PC-9 (cell line): ENCODE measurements at regions not wholly inside any gene's neighbourhood (a gene's known extent, or its start where the extent isn't known, plus 50 kb on each side); places are given as distances from the start of the nearest gene placed in this dataset.

Experiments
- BruUV-seq: library from RNA; stranded (reverse); fragments of 400-500 nt; replicated peaks from 2 replicates; lab custom pipeline; 2021; lab: Mats Ljungman, UMichigan
- CTCF ChIA-PET: fragments of 300-600 bp; sonication (Branson Sonifier 250); formaldehyde crosslinking; loops from one replicate; lab custom pipeline; 2022; ENCODE audit warnings: antibody characterized with exemption; lab: Charles Lee
- POLR2A ChIA-PET: fragments of 300-600 bp; sonication (Branson Sonifier 250); formaldehyde crosslinking; loops from one replicate; lab custom pipeline; 2022; ENCODE audit warnings: antibody characterized with exemption; ENCODE audit not compliant: unreplicated experiment; lab: Charles Lee
- DNase-seq, 2 experiments: peaks; one replicate each; pipeline versions ENCODE4 v3.0.0 to v3.0.0-alpha.2; 2015 to 2022; ENCODE audit warnings: mixed read lengths in 1 of 2
- H2AFZ ChIP-seq: fragments of 200-600 bp; sonication (generic); 2 replicates; pipeline ENCODE4 v1.8.1; 2017; ENCODE audit warnings: antibody characterized with exemption
- H3F3A ChIP-seq: fragments of 200-600 bp; sonication (generic); 2 replicates; pipeline ENCODE4 v1.8.1; 2017; ENCODE audit warnings: antibody characterized with exemption, mild to moderate bottlenecking, low read depth; ENCODE audit not compliant: insufficient read depth
- H3K27ac ChIP-seq: fragments of 200-600 bp; sonication (generic); 2 replicates; pipeline ENCODE4 v1.6.1; 2016; ENCODE audit warnings: mixed run types
- H3K27me3 ChIP-seq: fragments of 200-600 bp; sonication (generic); 2 replicates; pipeline ENCODE4 v1.6.1; 2016; ENCODE audit warnings: low read depth, mixed run types; ENCODE audit not compliant: insufficient read depth
- H3K36me3 ChIP-seq: fragments of 200-600 bp; sonication (generic); 2 replicates; pipeline ENCODE4 v1.6.1; 2016; ENCODE audit warnings: low read depth, mixed run types
- H3K4me1 ChIP-seq: fragments of 200-600 bp; sonication (generic); replicated peaks from 2 replicates; pipeline ENCODE4 v1.6.1; 2016; ENCODE audit warnings: mixed run types; ENCODE audit not compliant: insufficient read depth
- H3K4me2 ChIP-seq: fragments of 200-600 bp; sonication (generic); 2 replicates; pipeline ENCODE4 v1.6.1; 2017; ENCODE audit warnings: mixed run types
- H3K4me3 ChIP-seq: fragments of 200-600 bp; sonication (generic); 2 replicates; pipeline ENCODE4 v1.6.1; 2016; ENCODE audit warnings: mixed run types
- H3K79me2 ChIP-seq: fragments of 200-600 bp; sonication (generic); 2 replicates; pipeline ENCODE4 v1.6.1; 2017; ENCODE audit warnings: low read depth, mixed run types
- H3K9me2 ChIP-seq: fragments of 200-600 bp; sonication (generic); 2 replicates; pipeline ENCODE4 v1.8.1; 2017; ENCODE audit warnings: mild to moderate bottlenecking; ENCODE audit not compliant: insufficient read depth
- H3K9me3 ChIP-seq: fragments of 200-600 bp; sonication (generic); 2 replicates; pipeline ENCODE4 v1.8.1; 2016; ENCODE audit warnings: low read depth; ENCODE audit not compliant: insufficient read depth
- H4K20me1 ChIP-seq: fragments of 200-600 bp; sonication (generic); 2 replicates; pipeline ENCODE4 v1.8.1; 2017; ENCODE audit not compliant: insufficient read depth
- EZH2 ChIP-seq: fragments of 200-600 bp; sonication (generic); IDR thresholded peaks from 2 replicates; pipeline ENCODE4 v1.8.0; 2017; ENCODE audit warnings: antibody characterized with exemption, low read depth
- intact Hi-C: fragments of 100-400 bp; cut with micrococcal nuclease; formaldehyde crosslinking; loops from one replicate; pipeline ENCODE4 v1.10.0; 2022; ENCODE audit not compliant: unreplicated experiment
- TF ChIP-seq, protein P1 (sequence below): fragments of 200-600 bp; sonication (generic); conservative IDR thresholded peaks from 2 replicates; pipeline ENCODE4 v1.6.1; 2017; ENCODE audit warnings: mixed run types, antibody characterized with exemption, mild to moderate bottlenecking, moderate library complexity

DNA sequence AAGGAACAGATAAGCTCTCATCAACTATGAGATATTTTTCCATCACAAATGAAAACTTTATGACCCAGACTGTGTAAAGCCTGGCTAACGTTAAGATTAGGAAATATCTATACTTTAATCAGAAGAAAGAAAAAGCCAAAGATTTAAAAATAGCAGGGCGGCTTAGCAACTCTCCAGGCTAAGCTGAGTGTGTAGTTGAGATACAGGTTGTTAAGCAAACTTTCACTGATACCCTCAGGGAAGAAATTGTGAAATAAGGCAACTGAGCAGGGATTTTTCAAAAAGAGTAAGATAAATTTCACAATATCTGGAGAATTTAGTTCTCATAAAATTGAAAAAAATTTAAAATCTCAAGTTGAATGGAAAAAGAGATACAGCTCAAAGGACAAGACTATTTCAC, 382.0 kb downstream of the RAPGEF2 start:
- DNase-seq, result peak in 1 of 2 experiments; percentile 65
- Histone ChIP-seq H3K27ac (0 out of 2 replicates have a peak overlapping the region, but pooled peaks have one; percentile 16), H4K20me1 (no peaks in the 10 kb centered on the region), H3K4me2 (peak overlapping the region; percentile 53), H3K9me2 (no peaks in the 10 kb centered on the region), H3K9me3 (no peaks in the 10 kb centered on the region), H3K4me3 (no peak overlapping the region), H3K27me3 (no peaks in the 10 kb centered on the region), H3K4me1 (peaks cover 14% of the 10 kb centered on the region), H3K79me2 (no peaks in the 10 kb centered on the region), H2AFZ (no peak overlapping the region), H3K36me3 (no peaks in the 10 kb centered on the region), H3F3A (peaks cover 7% of the 10 kb centered on the region; the same call in 1 of the 2 replicates)
- no TSS peak for BruUV-seq
- POLR2A ChIA-PET, result no interaction called here
- intact Hi-C loops, result loop anchor here (10.0 kb wide), 3 partner anchors 280 to 880 kb away; no protein-coding TSS in a partner anchor
- CTCF ChIA-PET, result no interaction called here
- no peak for TF ChIP-seq EZH2
- TF ChIP-seq, protein P1, sequence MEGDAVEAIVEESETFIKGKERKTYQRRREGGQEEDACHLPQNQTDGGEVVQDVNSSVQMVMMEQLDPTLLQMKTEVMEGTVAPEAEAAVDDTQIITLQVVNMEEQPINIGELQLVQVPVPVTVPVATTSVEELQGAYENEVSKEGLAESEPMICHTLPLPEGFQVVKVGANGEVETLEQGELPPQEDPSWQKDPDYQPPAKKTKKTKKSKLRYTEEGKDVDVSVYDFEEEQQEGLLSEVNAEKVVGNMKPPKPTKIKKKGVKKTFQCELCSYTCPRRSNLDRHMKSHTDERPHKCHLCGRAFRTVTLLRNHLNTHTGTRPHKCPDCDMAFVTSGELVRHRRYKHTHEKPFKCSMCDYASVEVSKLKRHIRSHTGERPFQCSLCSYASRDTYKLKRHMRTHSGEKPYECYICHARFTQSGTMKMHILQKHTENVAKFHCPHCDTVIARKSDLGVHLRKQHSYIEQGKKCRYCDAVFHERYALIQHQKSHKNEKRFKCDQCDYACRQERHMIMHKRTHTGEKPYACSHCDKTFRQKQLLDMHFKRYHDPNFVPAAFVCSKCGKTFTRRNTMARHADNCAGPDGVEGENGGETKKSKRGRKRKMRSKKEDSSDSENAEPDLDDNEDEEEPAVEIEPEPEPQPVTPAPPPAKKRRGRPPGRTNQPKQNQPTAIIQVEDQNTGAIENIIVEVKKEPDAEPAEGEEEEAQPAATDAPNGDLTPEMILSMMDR, result no peak

DNA sequence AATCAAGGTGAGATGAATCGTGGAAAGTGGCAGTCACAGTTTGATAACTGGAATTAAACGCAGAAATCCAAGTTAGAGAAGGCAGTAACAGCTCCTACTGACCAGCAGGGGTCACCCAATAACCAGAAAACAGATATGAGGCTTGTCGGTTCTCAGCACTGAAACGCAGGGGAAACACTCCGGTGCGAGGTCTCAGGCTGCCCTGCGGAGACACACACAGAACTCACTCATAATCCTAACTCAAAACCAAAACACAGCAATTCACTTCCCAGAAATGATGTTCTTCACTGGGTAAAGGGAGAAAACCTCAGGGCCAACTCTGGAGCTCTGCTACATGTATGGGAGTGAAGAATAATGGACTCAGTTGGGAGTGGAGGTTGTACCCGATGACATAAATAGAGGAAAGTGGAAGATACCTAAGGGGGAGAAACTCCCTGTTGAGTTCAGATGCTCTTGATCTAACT, 384.4 kb downstream of the RAPGEF2 start:
- no peak for TF ChIP-seq EZH2
- TF ChIP-seq, protein P1, result peak; percentile 80
- no peaks in the 10 kb centered on the region for H3K36me3 ChIP-seq
- no peaks in the 10 kb centered on the region for H3K79me2 ChIP-seq
- intact Hi-C loops, result loop anchor here (10.0 kb wide), 3 partner anchors 277 to 877 kb away; no protein-coding TSS in a partner anchor
- H3K9me2 ChIP-seq, result no peaks in the 10 kb centered on the region
- ChIA-PET CTCF (no interaction called here), POLR2A (interaction anchor here (0.6 kb wide), 1 partner anchor 12 kb away, joined by 3 read pairs; no protein-coding TSS in a partner anchor)
- peaks cover 14% of the 10 kb centered on the region for H3K4me1 ChIP-seq
- H3K27me3 ChIP-seq, result no peaks in the 10 kb centered on the region
- no peak overlapping the region for H3K4me3 ChIP-seq
- peak; percentile 43 for DNase-seq
- peaks cover 7% of the 10 kb centered on the region; the same call in 1 of the 2 replicates for H3F3A ChIP-seq
- no peak overlapping the region for H2AFZ ChIP-seq
- no peaks in the 10 kb centered on the region for H3K9me3 ChIP-seq
- H3K27ac ChIP-seq, result no peak overlapping the region
- H4K20me1 ChIP-seq, result no peaks in the 10 kb centered on the region
- peak overlapping the region; percentile 46; the same call in 1 of the 2 replicates for H3K4me2 ChIP-seq
- no TSS peak for BruUV-seq

DNA sequence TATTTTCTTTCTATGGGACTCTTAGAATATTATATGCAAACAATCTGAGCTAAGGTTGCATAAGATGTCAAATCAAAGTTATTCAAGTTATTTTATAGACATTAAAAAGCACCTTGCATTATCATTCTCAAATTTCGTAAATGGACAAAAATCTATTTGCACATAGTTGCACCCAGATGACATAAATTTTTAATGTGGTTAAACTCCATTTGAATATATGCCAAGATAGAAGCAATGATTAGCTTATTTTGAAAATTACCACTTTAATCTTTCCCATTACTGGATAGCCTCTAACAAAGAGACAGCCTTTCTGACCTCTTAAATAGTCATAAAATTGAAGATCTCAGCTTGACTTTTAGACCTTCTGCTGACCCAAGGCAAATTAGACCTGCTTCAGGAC, 386.8 kb downstream of the RAPGEF2 start:
- CTCF ChIA-PET, result no interaction called here
- no peaks in the 10 kb centered on the region for H4K20me1 ChIP-seq
- no peaks in the 10 kb centered on the region for H3K9me2 ChIP-seq
- peaks cover 2% of the 10 kb centered on the region; the same call in 1 of the 2 replicates for H3F3A ChIP-seq
- POLR2A ChIA-PET, result no interaction called here
- no peak overlapping the region for H3K27ac ChIP-seq
- no peak overlapping the region for H2AFZ ChIP-seq
- intact Hi-C loops, result loop anchor here (10.0 kb wide), 3 partner anchors 275 to 875 kb away; no protein-coding TSS in a partner anchor
- H3K4me2 ChIP-seq, result no peak overlapping the region
- BruUV-seq, result no TSS peak
- no peak for DNase-seq
- no peaks in the 10 kb centered on the region for H3K9me3 ChIP-seq
- H3K27me3 ChIP-seq, result no peaks in the 10 kb centered on the region
- TF ChIP-seq, protein P1, result no peak
- TF ChIP-seq EZH2, result no peak
- H3K79me2 ChIP-seq, result no peaks in the 10 kb centered on the region
- no peaks in the 10 kb centered on the region for H3K36me3 ChIP-seq
- H3K4me1 ChIP-seq, result peaks cover 8% of the 10 kb centered on the region
- H3K4me3 ChIP-seq, result no peak overlapping the region
